Nephron progenitor cell (in vitro differentiated cells): ENCODE measurements at regions not wholly inside any gene's neighbourhood (a gene's known extent, or its start where the extent isn't known, plus 50 kb on each side); places are given as distances from the start of the nearest gene placed in this dataset.

Experiments used
- DNase-seq: peaks from one replicate; pipeline ENCODE4 v3.0.0; 2021
- H3K27ac Mint-ChIP-seq: 2 replicates; pipeline ENCODE4 v1.8.0; 2021; ENCODE audit warnings: mild to moderate bottlenecking, moderate library complexity, mixed read lengths
- H3K27me3 Mint-ChIP-seq: 2 replicates; pipeline ENCODE4 v1.8.0; 2021; ENCODE audit warnings: mild to moderate bottlenecking, low read depth, mixed read lengths; ENCODE audit not compliant: poor library complexity
- H3K36me3 Mint-ChIP-seq: 2 replicates; pipeline ENCODE4 v1.8.0; 2021; ENCODE audit warnings: low read depth, mixed read lengths
- H3K4me1 Mint-ChIP-seq: 2 replicates; pipeline ENCODE4 v1.8.0; 2021; ENCODE audit warnings: mixed read lengths
- H3K4me3 Mint-ChIP-seq: 2 replicates; pipeline ENCODE4 v1.8.0; 2021; ENCODE audit warnings: mild to moderate bottlenecking, moderate library complexity, mixed read lengths
- H3K9me3 Mint-ChIP-seq: 2 replicates; pipeline ENCODE4 v1.8.0; 2021; ENCODE audit warnings: mild to moderate bottlenecking, moderate library complexity, mixed read lengths
- CTCF ChIP-seq: fragments of 200-600 bp; sonication (generic); IDR thresholded peaks from 2 replicates; pipeline ENCODE4 v1.5.0; 2021; ENCODE audit warnings: antibody characterized with exemption

- H3K27me3 Mint-ChIP-seq = peaks cover 7% of the 10 kb centered on the region
- no peak overlapping the region for H3K27ac Mint-ChIP-seq
- H3K4me3 Mint-ChIP-seq = no peak overlapping the region
- H3K4me1 Mint-ChIP-seq = peaks cover 1% of the 10 kb centered on the region
- no peak for TF ChIP-seq CTCF
- peaks cover 12% of the 10 kb centered on the region for H3K36me3 Mint-ChIP-seq
- peaks cover 10% of the 10 kb centered on the region for H3K9me3 Mint-ChIP-seq
- no peak for DNase-seq
Observed at GRCh38 chr7:156472267-156472666, 168.3 kb upstream of the RNF32 start.

GRCh38 chr7:156470399-156471320 is 169.9 kb upstream of the RNF32 start:
- Mint-ChIP-seq H3K27me3 (peaks cover 7% of the 10 kb centered on the region), H3K4me3 (no peak overlapping the region), H3K36me3 (peaks cover 12% of the 10 kb centered on the region), H3K9me3 (peaks cover 6% of the 10 kb centered on the region), H3K4me1 (peaks cover 15% of the 10 kb centered on the region), H3K27ac (peak overlapping the region; percentile 34)
- peak; percentile 21 for DNase-seq
- TF ChIP-seq CTCF = no peak

GRCh38 chr7:156466955-156467625 is 173.5 kb upstream of the RNF32 start:
- no peak overlapping the region for H3K27ac Mint-ChIP-seq
- DNase-seq = no peak
- TF ChIP-seq CTCF = no peak
- H3K4me3 Mint-ChIP-seq = no peak overlapping the region
- peaks cover 7% of the 10 kb centered on the region for H3K27me3 Mint-ChIP-seq
- H3K4me1 Mint-ChIP-seq = peaks cover 19% of the 10 kb centered on the region
- H3K36me3 Mint-ChIP-seq = peaks cover 12% of the 10 kb centered on the region
- H3K9me3 Mint-ChIP-seq = peaks cover 6% of the 10 kb centered on the region

- peaks cover 7% of the 10 kb centered on the region for H3K27me3 Mint-ChIP-seq
- peaks cover 12% of the 10 kb centered on the region for H3K36me3 Mint-ChIP-seq
- peaks cover 6% of the 10 kb centered on the region for H3K9me3 Mint-ChIP-seq
- no peak overlapping the region for H3K4me3 Mint-ChIP-seq
- TF ChIP-seq CTCF = no peak
- H3K27ac Mint-ChIP-seq = peak overlapping the region; percentile 2
- no peak for DNase-seq
- H3K4me1 Mint-ChIP-seq = peaks cover 25% of the 10 kb centered on the region
Observed at GRCh38 chr7:156466272-156466671, 174.3 kb upstream of the RNF32 start.

- H3K4me3 Mint-ChIP-seq = no peak overlapping the region
- no peak for TF ChIP-seq CTCF
- DNase-seq = no peak
- H3K27me3 Mint-ChIP-seq = peaks cover 4% of the 10 kb centered on the region
- no peak overlapping the region for H3K27ac Mint-ChIP-seq
- H3K9me3 Mint-ChIP-seq = no peaks in the 10 kb centered on the region
- H3K4me1 Mint-ChIP-seq = peaks cover 36% of the 10 kb centered on the region
- peaks cover 4% of the 10 kb centered on the region for H3K36me3 Mint-ChIP-seq
Observed at GRCh38 chr7:156465186-156465585, 175.4 kb upstream of the RNF32 start.
